Fibroblast of villous mesenchyme (primary cell): ENCODE measurements at regions not wholly inside any gene's neighbourhood (a gene's known extent, or its start where the extent isn't known, plus 50 kb on each side); places are given as distances from the start of the nearest gene placed in this dataset.
"Not testable (repeated sequence)": the region's sequence is repeated elsewhere in the genome, so short reads cannot be mapped to it uniquely, and the experiment has no call there.

Source experiments
- DNase-seq: peaks from one replicate; pipeline ENCODE4 v3.0.0-alpha.2; 2010; ENCODE audit warnings: low read depth
- H3K4me3 ChIP-seq: 2 replicates; pipeline ENCODE4 v1.5.1; 2011; ENCODE audit warnings: low read depth, mild to moderate bottlenecking, low read length
- CTCF ChIP-seq: IDR thresholded peaks from 2 replicates; pipeline ENCODE4 v1.5.1; 2012; ENCODE audit warnings: low read depth, mild to moderate bottlenecking, low read length; ENCODE audit not compliant: insufficient read depth

DNA sequence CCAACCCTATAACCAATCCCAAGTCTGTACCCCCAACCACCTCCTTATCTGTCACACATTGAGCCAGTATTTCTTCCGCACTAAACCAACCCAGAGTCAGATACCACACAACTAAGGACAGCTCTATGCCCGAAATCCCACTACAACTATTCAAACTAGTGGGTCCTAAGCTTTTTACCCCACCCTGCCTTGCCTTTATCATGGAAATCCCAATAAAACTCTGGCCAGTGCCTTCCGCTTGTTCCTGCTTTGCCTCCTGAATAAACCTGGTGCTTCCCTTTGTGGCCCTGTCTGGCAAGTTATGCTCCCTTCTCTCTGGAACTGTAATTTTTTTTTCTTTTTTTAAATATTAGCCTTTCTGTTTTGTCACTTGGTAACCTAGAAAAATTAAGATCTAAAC lies 493.3 kb upstream of the SYT1 start:
- no peak for DNase-seq
- no peak for TF ChIP-seq CTCF
- H3K4me3 ChIP-seq: no peak overlapping the region

DNA sequence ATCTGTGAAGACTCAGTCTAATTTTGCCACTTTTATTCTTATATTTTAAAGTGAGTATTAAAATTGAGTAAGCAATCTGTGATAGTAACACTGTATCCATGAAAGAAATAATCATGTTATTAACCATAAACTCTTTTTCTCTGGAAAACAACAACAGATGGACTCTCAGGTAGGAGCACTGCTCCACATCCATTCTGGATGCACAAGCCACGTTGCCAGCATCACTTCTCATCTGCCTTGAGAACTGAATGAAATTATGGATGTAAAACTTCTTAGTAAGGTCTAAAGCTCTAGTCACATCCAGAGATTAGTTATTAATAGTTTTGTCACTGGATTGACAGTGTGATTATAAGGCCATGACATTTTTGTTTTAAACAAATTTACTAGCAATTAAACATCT lies 489.1 kb upstream of the SYT1 start:
- TF ChIP-seq CTCF: no peak
- no peak overlapping the region for H3K4me3 ChIP-seq
- no peak for DNase-seq

GRCh38 chr12:78376257-78376656 lies 488.3 kb upstream of the SYT1 start:
- TF ChIP-seq CTCF: no peak

DNA sequence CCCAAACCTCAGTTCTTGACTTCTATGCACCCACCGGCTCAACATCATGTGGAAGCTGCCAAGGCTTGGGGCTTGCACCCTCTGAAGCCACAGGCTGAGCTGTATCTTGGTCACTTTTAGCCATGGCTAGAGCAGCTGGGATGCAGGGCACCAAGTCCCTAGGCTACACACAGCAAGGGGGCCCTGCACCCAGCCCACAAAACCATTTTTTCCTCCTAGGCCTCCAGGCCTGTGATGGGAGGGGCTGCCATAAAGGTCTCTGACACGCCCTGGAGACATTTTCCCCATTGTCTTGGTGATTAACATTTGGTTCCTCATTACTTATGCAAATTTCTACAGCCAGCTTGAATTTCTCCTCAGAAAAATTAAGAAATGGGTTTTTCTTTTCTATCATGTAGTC lies 485.5 kb upstream of the SYT1 start:
- not testable (repeated sequence) for DNase-seq, H3K4me3 ChIP-seq

More at GRCh38 chr12:78376257-78376656, 488.3 kb upstream of the SYT1 start:
- peak; percentile 12 for DNase-seq
- H3K4me3 ChIP-seq: no peak overlapping the region

DNA sequence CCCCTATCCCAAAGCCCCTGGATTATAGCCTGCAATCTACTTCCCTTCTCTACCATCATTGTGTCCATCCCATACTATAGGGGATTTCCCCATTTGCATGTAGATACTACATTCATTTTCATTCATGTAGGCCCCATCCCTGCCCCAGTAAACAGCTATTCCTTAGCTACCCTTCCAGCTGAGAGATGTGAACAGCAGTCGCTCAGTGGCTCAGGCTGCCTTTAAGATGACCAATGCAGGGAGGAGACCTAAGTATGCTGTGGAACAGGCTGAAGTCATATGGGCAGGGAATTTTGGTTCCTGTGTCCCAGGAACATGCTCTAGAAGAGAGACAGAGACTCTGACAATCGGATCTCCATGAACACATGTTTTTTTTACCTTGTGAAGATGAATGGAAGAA lies 481.2 kb upstream of the SYT1 start:
- H3K4me3 ChIP-seq: no peak overlapping the region
- TF ChIP-seq CTCF: no peak
- no peak for DNase-seq

DNA sequence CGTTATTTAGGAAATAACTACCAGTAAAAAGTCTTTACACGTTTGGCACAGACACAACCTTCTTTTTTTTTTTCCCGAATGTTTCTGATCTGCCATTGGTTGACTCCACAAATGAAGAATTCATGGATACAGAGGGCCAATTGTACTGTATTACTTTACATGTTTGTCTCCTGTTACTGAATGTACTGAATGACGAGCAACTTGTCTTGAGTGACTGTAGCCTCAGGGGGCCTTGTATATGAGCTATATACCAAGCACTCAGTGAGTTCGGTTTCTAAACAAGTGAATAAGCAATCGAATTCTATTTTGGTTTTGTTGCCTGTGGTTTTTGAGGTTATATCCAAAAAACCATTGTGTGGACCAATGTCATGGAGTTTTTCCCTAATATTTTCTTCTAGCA lies 480.0 kb upstream of the SYT1 start:
- no peak for DNase-seq
- H3K4me3 ChIP-seq: no peak overlapping the region
- TF ChIP-seq CTCF: no peak

DNA sequence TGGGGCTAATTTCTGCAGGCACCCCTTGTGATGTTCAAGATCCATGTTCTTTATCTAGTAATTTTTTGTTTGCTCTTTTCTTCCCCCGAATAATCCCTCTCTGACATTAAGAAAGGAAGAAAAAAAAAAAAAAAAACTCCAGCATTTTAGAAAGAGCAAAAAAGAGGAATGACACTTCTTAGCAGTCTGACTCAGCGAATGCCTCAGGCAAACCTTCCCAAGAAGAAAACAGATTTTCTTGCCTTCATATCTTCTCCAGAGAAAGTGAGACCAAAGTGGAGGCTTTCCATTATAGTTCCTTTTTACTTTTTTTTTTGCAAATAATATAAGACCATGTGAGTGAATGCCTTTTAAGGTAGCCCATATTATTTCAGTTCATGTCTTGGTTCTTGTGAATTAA lies 479.0 kb upstream of the SYT1 start:
- no peak overlapping the region for H3K4me3 ChIP-seq
- peak; percentile 27 for DNase-seq
- no peak for TF ChIP-seq CTCF
